Astrocyte (in vitro differentiated cells and primary cell): ENCODE measurements at regions not wholly inside any gene's neighbourhood (a gene's known extent, or its start where the extent isn't known, plus 50 kb on each side); places are given as distances from the start of the nearest gene placed in this dataset.

ENCODE experiments used
- CTCF ChIP-seq: IDR thresholded peaks from 2 replicates; pipeline ENCODE4 v1.5.1; 2011; ENCODE audit warnings: low read depth, mild to moderate bottlenecking, inconsistent platforms, low read length, moderate library complexity; ENCODE audit not compliant: insufficient read depth
- EZH2 ChIP-seq: IDR thresholded peaks from 2 replicates; pipeline ENCODE4 v1.6.1; 2012; ENCODE audit warnings: mild to moderate bottlenecking, low read length, inconsistent platforms; ENCODE audit not compliant: insufficient read depth

GRCh38 chr1:14304381-14304865, 294.1 kb upstream of the KAZN start:
- TF ChIP-seq CTCF: no peak
- TF ChIP-seq EZH2: no peak
